ENCODE measurements at regions not wholly inside any gene's neighbourhood (a gene's known extent, or its start where the extent isn't known, plus 50 kb on each side); places are given as distances from the start of the nearest gene placed in this dataset.

- no peaks in the 10 kb centered on the region for H3K9me1 ChIP-seq (replicated peaks; ENCODE audit: control insufficient read depth, extremely low read depth, insufficient read depth, low read length)
- FAIRE-seq (no peak), DNase-seq (ENCODE audit: low read depth, low spot score) (no peak)
- ChIA-PET POLR2A (no interaction called here), CTCF (no interaction called here)
- H3K27ac ChIP-seq (ENCODE audit: insufficient read depth, low read depth, low read length): no peak overlapping the region
- no peak overlapping the region for H3K4me3 ChIP-seq (replicated peaks in 1 of 3; ENCODE audit: insufficient read depth in 1 of 3, low read depth in 1 of 3, low read length in 3 of 3)
- H3K27me3 ChIP-seq (ENCODE audit: control insufficient read depth in 2 of 2, insufficient read depth in 2 of 2, low read length in 2 of 2): no peaks in the 10 kb centered on the region
- TF ChIP-seq MAX (IDR thresholded peaks at IDR 0.05; ENCODE audit: insufficient read depth, insufficient read length): no peak
- no peak for TF ChIP-seq EZH2 (IDR thresholded peaks at IDR 0.05; ENCODE audit: borderline replicate concordance, low read depth, low read length, severe bottlenecking)
- TF ChIP-seq POLR2AphosphoS5 (IDR thresholded peaks at IDR 0.05; ENCODE audit: insufficient read depth, low read depth, low read length): no peak
- no peak for TF ChIP-seq POLR2A (IDR thresholded peaks at IDR 0.05; ENCODE audit: low read depth, low read length)
- no peak for TF ChIP-seq MYC (IDR thresholded peaks at IDR 0.05; ENCODE audit: low read depth, low read length)
- no peak overlapping the region for H3K4me2 ChIP-seq (ENCODE audit: insufficient read depth, low read length)
- no peak overlapping the region for H2AFZ ChIP-seq (ENCODE audit: low read depth, low read length)
- BruUV-seq (replicated peaks): no TSS peak
- peaks cover 2% of the 10 kb centered on the region for H3K9me3 ChIP-seq (replicated peaks; ENCODE audit: control insufficient read depth, insufficient read depth, low read length)
- intact Hi-C loops (cut with micrococcal nuclease): no loop called here
- dilution Hi-C loops (cut with MboI; ENCODE audit: extremely low pct_ligation_motif_present, low sequenced_read_pairs): no loop called here
- H4K20me1 ChIP-seq (replicated peaks; ENCODE audit: control insufficient read depth, extremely low read depth, insufficient read depth, low read length): no peaks in the 10 kb centered on the region
- no peaks in the 10 kb centered on the region for H3K4me1 ChIP-seq (ENCODE audit: control insufficient read depth, extremely low read depth, insufficient read depth, low read length)
- no peaks in the 10 kb centered on the region for H3K36me3 ChIP-seq (ENCODE audit: control insufficient read depth in 2 of 2, extremely low read depth in 1 of 2, insufficient read depth in 2 of 2, low read length in 2 of 2)
- no peak overlapping the region for H3K9ac ChIP-seq (replicated peaks; ENCODE audit: extremely low read depth, insufficient read depth, low read length)
- H3K79me2 ChIP-seq (ENCODE audit: control insufficient read depth, insufficient read depth, low read length): no peaks in the 10 kb centered on the region
Measured at GRCh38 chr7:156123362-156123761, 311.1 kb upstream of the SHH start.

GRCh38 chr7:156122752-156123354 is 310.6 kb upstream of the SHH start:
- no peaks in the 10 kb centered on the region for H3K36me3 ChIP-seq (ENCODE audit: control insufficient read depth in 2 of 2, extremely low read depth in 1 of 2, insufficient read depth in 2 of 2, low read length in 2 of 2)
- intact Hi-C loops (cut with micrococcal nuclease) (no loop called here), dilution Hi-C loops (cut with MboI; ENCODE audit: extremely low pct_ligation_motif_present, low sequenced_read_pairs) (no loop called here)
- no peaks in the 10 kb centered on the region for H3K79me2 ChIP-seq (ENCODE audit: control insufficient read depth, insufficient read depth, low read length)
- no peak overlapping the region for H2AFZ ChIP-seq (ENCODE audit: low read depth, low read length)
- POLR2A ChIA-PET: no interaction called here
- H4K20me1 ChIP-seq (replicated peaks; ENCODE audit: control insufficient read depth, extremely low read depth, insufficient read depth, low read length): no peaks in the 10 kb centered on the region
- CTCF ChIA-PET: no interaction called here
- peaks cover 2% of the 10 kb centered on the region for H3K9me3 ChIP-seq (replicated peaks; ENCODE audit: control insufficient read depth, insufficient read depth, low read length)
- no peak overlapping the region for H3K4me3 ChIP-seq (replicated peaks in 1 of 3; ENCODE audit: insufficient read depth in 1 of 3, low read depth in 1 of 3, low read length in 3 of 3)
- no TSS peak for BruUV-seq (replicated peaks)
- TF ChIP-seq FOS (IDR thresholded peaks at IDR 0.05; ENCODE audit: borderline replicate concordance, insufficient read depth, low read length) (no peak), CTCF (IDR thresholded peaks at IDR 0.05; ENCODE audit: extremely low read depth in 1 of 2, insufficient read depth in 1 of 2, low read depth in 1 of 2, low read length in 2 of 2) (no peak), MAX (IDR thresholded peaks at IDR 0.05; ENCODE audit: insufficient read depth, insufficient read length) (no peak), POLR2AphosphoS5 (IDR thresholded peaks at IDR 0.05; ENCODE audit: insufficient read depth, low read depth, low read length) (no peak), POLR2A (IDR thresholded peaks at IDR 0.05; ENCODE audit: low read depth, low read length) (no peak), GATA2 (IDR thresholded peaks at IDR 0.05; ENCODE audit: insufficient read depth, insufficient read length, low read depth, low read length) (no peak), JUN (IDR thresholded peaks at IDR 0.05; ENCODE audit: borderline replicate concordance, insufficient read depth, insufficient read length, low read depth) (no peak), MYC (IDR thresholded peaks at IDR 0.05; ENCODE audit: low read depth, low read length) (no peak), EZH2 (IDR thresholded peaks at IDR 0.05; ENCODE audit: borderline replicate concordance, low read depth, low read length, severe bottlenecking) (no peak)
- DNase-seq (ENCODE audit: low read depth, low spot score) (no peak), FAIRE-seq (no peak)
- no peak overlapping the region for H3K27ac ChIP-seq (ENCODE audit: insufficient read depth, low read depth, low read length)
- no peak overlapping the region for H3K9ac ChIP-seq (replicated peaks; ENCODE audit: extremely low read depth, insufficient read depth, low read length)
- H3K4me1 ChIP-seq (ENCODE audit: control insufficient read depth, extremely low read depth, insufficient read depth, low read length): no peaks in the 10 kb centered on the region
- H3K4me2 ChIP-seq (ENCODE audit: insufficient read depth, low read length): no peak overlapping the region
- no peaks in the 10 kb centered on the region for H3K27me3 ChIP-seq (ENCODE audit: control insufficient read depth in 2 of 2, insufficient read depth in 2 of 2, low read length in 2 of 2)
- H3K9me1 ChIP-seq (replicated peaks; ENCODE audit: control insufficient read depth, extremely low read depth, insufficient read depth, low read length): no peaks in the 10 kb centered on the region
